SK-N-SH treated with all-trans-retinoic acid at 6 μM for 48 hours (cell line): ENCODE measurements at regions not wholly inside any gene's neighbourhood (a gene's known extent, or its start where the extent isn't known, plus 50 kb on each side); places are given as distances from the start of the nearest gene placed in this dataset.

Source experiments
- ATAC-seq: fragments of 200-7000 bp; cut with Tn5 transposase; 3 replicates; pipeline ENCODE4 v1.9.1; 2020; ENCODE audit warnings: mild to moderate bottlenecking, moderate library complexity
- ARNTL ChIP-seq: fragments of 450-650 bp; formaldehyde crosslinking; IDR thresholded peaks from 2 replicates; pipeline ENCODE4 v1.5.0; 2020; ENCODE audit warnings: low read depth, mild to moderate bottlenecking, moderate library complexity, borderline replicate concordance
- BACH2 ChIP-seq: fragments of 250-450 bp; sonication (Bioruptor Pico); IDR thresholded peaks from 2 replicates; pipeline ENCODE4 v1.9.0; 2021; ENCODE audit warnings: mild to moderate bottlenecking, borderline replicate concordance
- CREB5 ChIP-seq: fragments of 250-450 bp; sonication (Bioruptor Pico); IDR thresholded peaks from 2 replicates; pipeline ENCODE4 v1.5.1; 2020; ENCODE audit warnings: low read depth, mild to moderate bottlenecking, moderate library complexity
- CSDC2 ChIP-seq: fragments of 250-450 bp; sonication (Bioruptor Pico); IDR thresholded peaks from 2 replicates; pipeline ENCODE4 v1.5.0; 2020; ENCODE audit warnings: mild to moderate bottlenecking, moderate library complexity
- CSRNP3 ChIP-seq: fragments of 250-450 bp; sonication (Bioruptor Pico); IDR thresholded peaks from 2 replicates; pipeline ENCODE4 v1.5.1; 2021; ENCODE audit warnings: mild to moderate bottlenecking, moderate library complexity
- ISL1 ChIP-seq: fragments of 250-450 bp; sonication (Bioruptor Pico); IDR thresholded peaks from 2 replicates; pipeline ENCODE4 v2.1.2; 2022; ENCODE audit warnings: mild to moderate bottlenecking, moderate library complexity
- OSR1 ChIP-seq: fragments of 250-450 bp; sonication (Bioruptor Pico); IDR thresholded peaks from 2 replicates; pipeline ENCODE4 v1.8.0; 2022; ENCODE audit warnings: moderate library complexity, mild to moderate bottlenecking, inconsistent platforms
- PATZ1 ChIP-seq: fragments of 250-450 bp; sonication (Bioruptor Pico); IDR thresholded peaks from 2 replicates; pipeline ENCODE4 v1.8.0; 2020; ENCODE audit warnings: mild to moderate bottlenecking, moderate library complexity, borderline replicate concordance
- POU6F1 ChIP-seq: fragments of 250-450 bp; sonication (Bioruptor Pico); IDR thresholded peaks from 2 replicates; pipeline ENCODE4 v1.8.0; 2021; ENCODE audit warnings: low read depth, mild to moderate bottlenecking, moderate library complexity, borderline replicate concordance
- PPARA ChIP-seq: fragments of 250-450 bp; sonication (Bioruptor Pico); IDR thresholded peaks from 2 replicates; pipeline ENCODE4 v1.5.0; 2020; ENCODE audit warnings: mild to moderate bottlenecking, borderline replicate concordance
- RARB ChIP-seq: fragments of 250-450 bp; sonication (Bioruptor Pico); IDR thresholded peaks from 2 replicates; pipeline ENCODE4 v1.8.0; 2021; ENCODE audit warnings: mild to moderate bottlenecking, moderate library complexity
- SNAI2 ChIP-seq: fragments of 250-450 bp; sonication (Bioruptor Pico); IDR thresholded peaks from 2 replicates; pipeline ENCODE4 v1.5.0; 2020; ENCODE audit warnings: mild to moderate bottlenecking, moderate library complexity
- TCF4 ChIP-seq: fragments of 250-450 bp; sonication (Bioruptor Pico); IDR thresholded peaks from 2 replicates; pipeline ENCODE4 v1.8.0; 2021; ENCODE audit warnings: mild to moderate bottlenecking, moderate library complexity, borderline replicate concordance
- TOX ChIP-seq: fragments of 250-450 bp; sonication (Bioruptor Pico); IDR thresholded peaks from 2 replicates; pipeline ENCODE4 v1.8.0; 2021; ENCODE audit warnings: mild to moderate bottlenecking, moderate library complexity, borderline replicate concordance
- TSHZ2 ChIP-seq: fragments of 250-450 bp; sonication (Bioruptor Pico); IDR thresholded peaks from 2 replicates; pipeline ENCODE4 v1.5.0; 2020; ENCODE audit warnings: mild to moderate bottlenecking, moderate library complexity
- ZC3H10 ChIP-seq: fragments of 250-450 bp; sonication (Bioruptor Pico); IDR thresholded peaks from 2 replicates; pipeline ENCODE4 v1.5.1; 2021; ENCODE audit warnings: mild to moderate bottlenecking, moderate library complexity
- ZFP30 ChIP-seq: fragments of 450-650 bp; formaldehyde crosslinking; IDR thresholded peaks from 2 replicates; pipeline ENCODE4 v1.5.0; 2022; ENCODE audit warnings: mild to moderate bottlenecking, moderate library complexity
- ZNF70 ChIP-seq: fragments of 450-650 bp; formaldehyde crosslinking; IDR thresholded peaks from 2 replicates; pipeline ENCODE4 v1.5.0; 2020; ENCODE audit warnings: mild to moderate bottlenecking, moderate library complexity
- ZNF8 ChIP-seq: fragments of 450-650 bp; formaldehyde crosslinking; IDR thresholded peaks from 2 replicates; pipeline ENCODE4 v1.5.0; 2020; ENCODE audit warnings: mild to moderate bottlenecking, moderate library complexity

GRCh38 chr5:124842725-124843595, 96.5 kb upstream of the ZNF608 start:
- ATAC-seq, result no peak
- TF ChIP-seq CSRNP3 (CRISPR knock-in tag), result no peak
- no peak for TF ChIP-seq RARB (CRISPR knock-in tag)
- TF ChIP-seq ISL1 (CRISPR knock-in tag), result no peak
- TF ChIP-seq SNAI2 (CRISPR knock-in tag), result no peak
- TF ChIP-seq PATZ1 (CRISPR knock-in tag), result no peak
- TF ChIP-seq ZFP30 (CRISPR knock-in tag), result no peak
- TF ChIP-seq CREB5, result no peak
- TF ChIP-seq CSDC2 (CRISPR knock-in tag), result no peak
- TF ChIP-seq TSHZ2 (CRISPR knock-in tag), result no peak
- TF ChIP-seq POU6F1 (CRISPR knock-in tag), result no peak
- TF ChIP-seq ZNF70 (CRISPR knock-in tag), result no peak
- TF ChIP-seq TOX (CRISPR knock-in tag), result no peak
- TF ChIP-seq OSR1, result no peak
- no peak for TF ChIP-seq ARNTL
- no peak for TF ChIP-seq ZNF8 (CRISPR knock-in tag)
- no peak for TF ChIP-seq TCF4 (CRISPR knock-in tag)

GRCh38 chr5:124843596-124843899, 97.1 kb upstream of the ZNF608 start:
- TF ChIP-seq CSRNP3 (CRISPR knock-in tag) (no peak), ZNF70 (CRISPR knock-in tag) (no peak), OSR1 (no peak)
- no peak for ATAC-seq

- ATAC-seq, result no peak
- TF ChIP-seq ISL1 (CRISPR knock-in tag) (no peak), BACH2 (no peak), POU6F1 (CRISPR knock-in tag) (no peak), PPARA (CRISPR knock-in tag) (no peak), ZC3H10 (CRISPR knock-in tag) (no peak), OSR1 (no peak), CREB5 (no peak), TSHZ2 (CRISPR knock-in tag) (no peak), TOX (CRISPR knock-in tag) (no peak)
Measured at GRCh38 chr5:124844371-124844920, 98.0 kb upstream of the ZNF608 start.
